ENCODE measurements at regions not wholly inside any gene's neighbourhood (a gene's known extent, or its start where the extent isn't known, plus 50 kb on each side); places are given as distances from the start of the nearest gene placed in this dataset.

GRCh38 chr22:48587236-48587865 lies 1240.3 kb downstream of the BRD1 start:
- in situ Hi-C loops (cut with MboI; ENCODE audit: low sequenced_read_pairs), result no loop called here

- in situ Hi-C loops (cut with MboI; ENCODE audit: low sequenced_read_pairs), result no loop called here
Observed at GRCh38 chr22:48586799-48587185, 1240.9 kb downstream of the BRD1 start.

GRCh38 chr22:48585916-48586798 lies 1241.5 kb downstream of the BRD1 start:
- in situ Hi-C loops (cut with MboI; ENCODE audit: low sequenced_read_pairs), result no loop called here

GRCh38 chr22:48584170-48584569 lies 1243.5 kb downstream of the BRD1 start:
- in situ Hi-C loops (cut with MboI; ENCODE audit: low sequenced_read_pairs), result no loop called here

- in situ Hi-C loops (cut with MboI; ENCODE audit: low sequenced_read_pairs), result no loop called here
Observed at GRCh38 chr22:48581796-48582469, 1245.7 kb downstream of the BRD1 start.

- in situ Hi-C loops (cut with MboI; ENCODE audit: low sequenced_read_pairs), result no loop called here
Observed at GRCh38 chr22:48581205-48581766, 1246.4 kb downstream of the BRD1 start.

GRCh38 chr22:48580481-48580970 lies 1247.1 kb downstream of the BRD1 start:
- in situ Hi-C loops (cut with MboI; ENCODE audit: low sequenced_read_pairs), result no loop called here

GRCh38 chr22:48579928-48580309 lies 1247.8 kb downstream of the BRD1 start:
- in situ Hi-C loops (cut with MboI; ENCODE audit: low sequenced_read_pairs), result no loop called here

GRCh38 chr22:48579043-48579927 lies 1248.4 kb downstream of the BRD1 start:
- in situ Hi-C loops (cut with MboI; ENCODE audit: low sequenced_read_pairs), result no loop called here

- in situ Hi-C loops (cut with MboI; ENCODE audit: low sequenced_read_pairs), result no loop called here
Observed at GRCh38 chr22:48578138-48579042, 1249.3 kb downstream of the BRD1 start.

- in situ Hi-C loops (cut with MboI; ENCODE audit: low sequenced_read_pairs), result no loop called here
Observed at GRCh38 chr22:48577691-48578090, 1250.0 kb downstream of the BRD1 start.

GRCh38 chr22:48577014-48577690 lies 1250.5 kb downstream of the BRD1 start:
- in situ Hi-C loops (cut with MboI; ENCODE audit: low sequenced_read_pairs), result no loop called here

- in situ Hi-C loops (cut with MboI; ENCODE audit: low sequenced_read_pairs), result no loop called here
Observed at GRCh38 chr22:48576333-48577013, 1251.2 kb downstream of the BRD1 start.

- in situ Hi-C loops (cut with MboI; ENCODE audit: low sequenced_read_pairs), result no loop called here
Observed at GRCh38 chr22:48575618-48576332, 1251.9 kb downstream of the BRD1 start.

- in situ Hi-C loops (cut with MboI; ENCODE audit: low sequenced_read_pairs), result no loop called here
Observed at GRCh38 chr22:48574776-48575617, 1252.7 kb downstream of the BRD1 start.

- in situ Hi-C loops (cut with MboI; ENCODE audit: low sequenced_read_pairs), result no loop called here
Observed at GRCh38 chr22:48573766-48574165, 1253.9 kb downstream of the BRD1 start.

- in situ Hi-C loops (cut with MboI; ENCODE audit: low sequenced_read_pairs), result no loop called here
Observed at GRCh38 chr22:48572951-48573350, 1254.7 kb downstream of the BRD1 start.
